NCI-H2029 treated with DMSO at 0.1 percent for 48 hours (cell line): ENCODE measurements at regions not wholly inside any gene's neighbourhood (a gene's known extent, or its start where the extent isn't known, plus 50 kb on each side); places are given as distances from the start of the nearest gene placed in this dataset.
"Not testable (repeated sequence)": the region's sequence is repeated elsewhere in the genome, so short reads cannot be mapped to it uniquely, and the experiment has no call there.

ENCODE experiments used
- DNase-seq: peaks from one replicate; lab custom pipeline; 2025; lab: John Stamatoyannopoulos, UW

DNA sequence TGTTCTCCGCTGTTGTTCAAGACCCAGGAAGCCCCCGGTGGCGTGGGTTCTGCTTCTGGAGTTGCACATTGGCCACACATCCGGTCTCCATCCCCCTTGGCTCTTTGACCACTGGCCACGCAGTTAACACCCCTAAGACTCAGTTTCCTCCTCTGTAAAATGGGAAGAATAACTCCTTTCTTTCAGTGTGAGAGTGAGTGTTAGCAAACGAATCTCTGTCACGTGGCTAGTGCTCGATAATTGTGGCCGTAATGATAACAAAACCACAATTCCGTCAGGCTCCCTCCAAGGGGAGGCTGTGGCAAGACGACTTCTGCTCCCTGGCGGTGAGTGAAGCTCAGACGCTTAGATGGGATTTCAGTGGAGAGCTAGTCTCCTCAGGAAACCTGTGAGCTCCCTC lies 315.2 kb upstream of the B3GAT1 start:
- no peak for DNase-seq

GRCh38 chr11:134725716-134726639 lies 313.9 kb upstream of the B3GAT1 start:
- DNase-seq = no peak

DNA sequence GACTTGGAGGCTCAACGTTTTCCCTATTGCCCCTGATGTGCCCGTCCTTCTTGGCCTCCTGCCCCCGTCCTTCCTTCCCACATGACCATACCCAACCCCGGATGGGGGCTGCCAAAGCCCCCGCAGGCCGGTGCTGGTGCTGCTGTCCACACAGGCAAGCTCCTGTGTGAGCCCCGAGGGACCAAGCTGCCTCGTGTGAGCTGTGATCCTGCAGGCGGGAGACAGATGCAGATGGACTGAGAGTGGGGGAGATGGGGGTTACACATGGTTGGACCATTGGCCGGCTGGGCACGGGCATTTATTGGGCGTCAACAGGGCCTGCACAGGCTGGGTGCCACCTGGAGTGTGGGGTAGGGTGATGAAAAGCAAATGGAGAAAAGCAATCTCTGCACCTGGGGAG lies 313.2 kb upstream of the B3GAT1 start:
- DNase-seq = no peak

DNA sequence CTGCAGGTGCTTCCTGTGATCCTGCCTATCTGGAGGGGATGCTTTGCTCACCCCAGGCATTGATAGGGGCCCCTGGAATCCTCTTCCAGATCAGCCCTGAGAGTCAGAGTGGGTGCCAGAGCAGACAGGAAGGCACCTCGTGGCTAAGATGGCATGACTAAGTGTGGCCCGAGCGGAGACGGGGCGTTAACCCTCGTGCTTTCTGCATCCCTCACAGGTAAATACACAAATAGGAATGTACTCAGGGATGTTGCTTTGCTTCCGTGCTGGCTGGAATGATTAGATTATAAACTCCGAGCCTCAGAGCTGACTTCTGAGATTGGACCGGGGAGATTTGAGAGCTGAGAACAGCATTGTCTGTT lies 312.7 kb upstream of the B3GAT1 start:
- no peak for DNase-seq

- DNase-seq = no peak
These were observed 312.2 kb upstream of the B3GAT1 start for GRCh38 chr11:134724106-134724778.

GRCh38 chr11:134720691-134721070 lies 308.6 kb upstream of the B3GAT1 start:
- DNase-seq = not testable (repeated sequence)

DNA sequence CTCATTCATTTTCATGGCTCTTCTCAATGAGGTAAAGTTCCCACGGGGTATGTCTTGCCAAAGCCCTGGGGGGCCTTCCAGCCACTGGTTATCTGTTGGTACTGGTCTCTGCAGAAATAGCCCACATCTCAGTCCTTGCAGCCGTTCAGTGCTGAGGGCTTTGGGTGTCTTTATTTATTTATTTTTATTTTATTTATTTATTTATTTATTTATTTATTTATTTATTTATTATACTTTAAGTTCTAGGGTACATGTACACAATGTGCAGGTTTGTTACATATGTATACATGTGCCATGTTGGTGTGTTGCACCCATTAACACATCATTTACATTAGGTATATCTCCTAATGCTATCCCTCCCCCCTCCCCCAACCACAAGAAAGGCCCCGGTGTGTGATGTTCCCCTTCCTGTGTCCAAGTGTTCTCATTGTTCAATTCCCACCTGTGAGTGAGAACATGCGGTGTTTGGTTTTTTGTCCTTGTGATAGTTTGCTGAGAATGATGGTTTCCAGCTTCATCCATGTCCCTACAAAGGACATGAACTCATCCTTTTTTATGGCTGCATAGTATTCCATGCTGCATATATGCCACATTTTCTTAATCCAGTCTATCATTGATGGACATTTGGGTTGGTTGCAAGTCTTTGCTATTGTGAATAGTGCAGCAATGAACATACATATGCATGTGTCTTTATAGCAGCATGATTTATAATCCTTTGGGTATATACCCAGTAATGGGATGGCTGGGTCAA lies 308.1 kb upstream of the B3GAT1 start:
- not testable (repeated sequence) for DNase-seq

DNA sequence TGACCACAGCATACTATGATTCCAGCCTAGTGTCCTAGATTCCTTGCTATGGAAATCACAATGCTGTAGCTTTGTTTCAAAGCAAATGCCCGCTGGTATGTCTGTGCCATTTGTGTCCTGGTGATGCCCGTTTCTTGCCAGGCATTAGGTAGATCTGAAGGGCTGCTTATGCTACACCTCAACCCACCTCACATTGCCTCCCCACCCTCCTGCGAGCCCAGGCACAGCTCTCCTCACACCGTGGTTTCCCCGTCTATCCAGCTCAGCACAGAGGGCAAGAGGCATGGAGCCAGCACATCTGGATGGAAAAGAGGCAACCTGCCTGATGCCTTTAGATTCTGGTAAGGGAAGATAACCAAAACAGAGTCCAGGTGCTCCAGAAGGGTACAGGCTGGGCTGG lies 307.4 kb upstream of the B3GAT1 start:
- no peak for DNase-seq

GRCh38 chr11:134716582-134716981 lies 304.5 kb upstream of the B3GAT1 start:
- DNase-seq = no peak

GRCh38 chr11:134714021-134714656 lies 302.1 kb upstream of the B3GAT1 start:
- DNase-seq = no peak

DNA sequence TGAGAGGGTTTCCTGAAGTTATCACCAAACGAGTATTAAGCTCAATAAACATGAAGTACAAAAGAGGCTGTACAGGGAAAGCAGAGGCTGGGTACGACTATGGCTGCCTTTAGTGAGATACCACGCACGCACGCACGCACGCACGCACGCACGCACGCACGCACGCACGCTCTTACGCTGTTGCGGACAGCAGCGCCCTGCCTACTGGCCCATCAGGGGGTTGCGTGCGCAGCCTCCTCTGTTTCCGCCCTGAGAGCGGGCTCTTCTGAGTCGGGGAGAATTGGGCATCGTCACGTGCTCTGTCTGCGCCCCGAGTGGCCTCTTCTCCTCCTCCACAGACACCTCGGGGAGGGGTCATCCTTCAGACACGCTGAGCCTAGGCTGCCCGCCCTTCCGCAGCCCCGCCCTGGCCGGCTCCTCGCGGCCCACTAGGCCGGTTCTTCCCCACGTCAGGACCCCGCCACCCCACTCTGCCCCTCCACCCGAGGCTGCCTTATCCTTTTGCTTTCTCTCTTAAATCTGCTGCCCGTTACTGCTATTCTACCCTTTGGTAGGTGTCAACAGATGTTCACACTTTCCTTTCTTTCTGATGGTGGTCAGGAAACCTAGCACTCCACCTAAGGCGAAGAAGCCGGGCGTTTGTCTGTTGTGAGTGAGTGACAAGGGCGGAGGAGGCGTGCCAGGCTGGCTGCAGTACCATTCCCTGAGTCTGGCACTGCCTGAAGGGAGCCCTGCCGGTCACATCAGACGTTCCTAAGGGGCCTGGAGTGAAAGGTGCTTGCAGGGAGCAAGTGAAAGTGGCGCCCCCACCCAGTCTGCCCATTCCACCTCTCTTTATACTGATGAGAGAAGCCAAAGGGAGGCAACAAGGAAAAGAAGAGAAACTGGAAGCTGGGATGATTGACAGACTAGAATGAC lies 300.4 kb upstream of the B3GAT1 start:
- no peak for DNase-seq

- no peak for DNase-seq
These were observed 299.5 kb upstream of the B3GAT1 start for GRCh38 chr11:134711588-134711987.

DNA sequence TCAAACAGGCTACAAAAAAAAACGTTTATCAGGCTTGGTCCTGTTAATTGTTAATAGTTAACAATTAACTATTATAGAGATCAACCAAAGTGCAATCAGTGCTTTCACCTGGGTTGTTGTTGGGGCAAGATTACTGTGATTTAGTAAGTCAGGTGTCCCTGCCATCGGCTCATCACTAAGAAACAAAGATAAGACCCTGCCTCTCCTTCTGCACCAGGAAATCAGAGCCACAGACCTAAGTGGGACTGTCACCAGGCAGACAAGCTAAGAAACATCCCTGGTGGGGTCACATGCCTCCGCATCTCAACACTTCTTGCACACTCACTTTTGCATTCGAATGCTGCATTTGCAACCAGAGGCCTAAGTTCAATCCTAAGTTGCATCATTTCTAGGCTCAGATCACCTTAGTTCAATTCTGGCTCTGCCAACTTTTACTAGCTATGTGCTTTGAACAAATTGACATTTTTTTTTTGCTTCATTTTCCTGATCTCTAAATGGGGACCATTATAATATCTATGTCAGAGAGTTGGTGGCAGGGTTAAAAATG lies 298.9 kb upstream of the B3GAT1 start:
- DNase-seq = no peak

- DNase-seq = no peak
These were observed 293.8 kb upstream of the B3GAT1 start for GRCh38 chr11:134705858-134706257.

- DNase-seq = no peak
These were observed 290.8 kb upstream of the B3GAT1 start for GRCh38 chr11:134702827-134703226.

- DNase-seq = no peak
These were observed 289.6 kb upstream of the B3GAT1 start for GRCh38 chr11:134701564-134702165.

DNA sequence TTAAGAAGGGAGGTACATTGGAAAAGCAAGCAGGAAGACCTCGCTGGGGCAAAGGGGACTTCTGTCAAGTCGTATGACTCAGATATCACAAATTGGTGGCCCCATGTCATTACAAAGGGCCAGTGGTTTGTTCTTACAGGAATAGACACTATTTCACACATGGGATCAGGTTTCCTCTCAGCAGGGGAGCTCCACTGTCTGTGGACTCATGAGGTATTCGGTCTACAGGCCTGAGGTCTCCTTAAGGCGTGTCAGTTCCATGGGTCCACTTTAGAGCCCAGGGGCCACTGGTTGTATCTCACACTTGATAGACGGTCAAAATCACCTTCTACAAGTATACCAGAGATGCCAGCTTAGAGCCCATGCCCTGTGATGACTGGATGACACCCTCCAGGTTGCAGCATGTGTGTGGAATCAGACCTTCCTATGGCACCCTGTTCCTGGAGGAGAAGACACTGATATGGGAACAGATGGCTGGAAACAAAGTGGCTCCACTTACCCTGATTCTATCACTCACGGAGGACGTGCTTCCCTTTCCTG lies 288.1 kb upstream of the B3GAT1 start:
- no peak for DNase-seq

- no peak for DNase-seq
These were observed 284.4 kb upstream of the B3GAT1 start for GRCh38 chr11:134696455-134696854.

GRCh38 chr11:134691985-134692384 lies 279.9 kb upstream of the B3GAT1 start:
- DNase-seq = no peak

DNA sequence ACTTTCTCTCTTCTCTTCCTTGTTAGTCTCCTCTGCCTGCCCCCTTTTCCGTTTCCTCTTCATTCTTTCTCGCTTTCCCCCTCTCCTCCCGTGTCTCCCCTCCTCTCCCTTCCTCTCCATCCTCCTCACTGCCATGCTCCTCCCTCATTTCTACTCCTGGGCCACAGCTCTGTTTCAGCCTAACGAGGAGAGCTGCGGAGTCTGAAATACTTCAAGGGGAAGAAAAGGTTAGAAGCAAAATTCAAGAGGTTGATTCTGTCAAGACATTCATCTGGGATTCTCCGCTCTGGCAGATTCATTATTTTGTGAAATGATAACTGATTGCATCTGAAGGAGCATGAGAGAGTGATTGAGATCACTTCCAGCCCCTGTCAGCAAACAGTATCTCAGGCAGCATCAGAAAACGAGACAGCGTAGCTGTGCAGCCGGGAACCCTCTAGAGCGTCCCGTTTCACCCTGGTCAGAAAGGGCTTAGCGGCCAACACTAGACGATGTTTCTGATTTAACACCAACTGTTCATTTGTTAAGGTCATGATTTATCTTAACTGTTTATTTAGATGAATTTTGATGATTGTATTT lies 279.3 kb upstream of the B3GAT1 start:
- DNase-seq = no peak
